Activated CD8-positive, alpha-beta T cell treated with anti-CD3 and anti-CD28 coated beads, Interleukin-2, amount 10 ng/mL, durations not matched to agents 7 days and 5 days (primary cell): ENCODE measurements at regions not wholly inside any gene's neighbourhood (a gene's known extent, or its start where the extent isn't known, plus 50 kb on each side); places are given as distances from the start of the nearest gene placed in this dataset.
"Not testable (repeated sequence)": the region's sequence is repeated elsewhere in the genome, so short reads cannot be mapped to it uniquely, and the experiment has no call there.

Experiments used
- ATAC-seq: fragments of 150-1000 bp; cut with Tn5 transposase; one replicate; pipeline ENCODE4 v1.10.0; 2021; ENCODE audit warnings: moderate library complexity
- CTCF ChIA-PET: fragments of 350-600 bp; sonication (Branson Sonifier 250); formaldehyde crosslinking; loops from one replicate; lab custom pipeline; 2021; ENCODE audit warnings: antibody characterized with exemption; lab: Charles Lee
- POLR2A ChIA-PET: fragments of 350-600 bp; sonication (Branson Sonifier 250); formaldehyde crosslinking; loops from one replicate; lab custom pipeline; 2021; ENCODE audit warnings: antibody characterized with exemption; lab: Charles Lee
- DNase-seq: peaks from one replicate; pipeline ENCODE4 v3.0.0-alpha.2; 2020
- H3K27ac Mint-ChIP-seq: one replicate; pipeline ENCODE4 v1.8.0; 2021; ENCODE audit warnings: mild to moderate bottlenecking, mixed read lengths
- H3K27me3 Mint-ChIP-seq: one replicate; pipeline ENCODE4 v1.8.0; 2021; ENCODE audit warnings: low read depth, mixed read lengths
- H3K36me3 Mint-ChIP-seq: one replicate; pipeline ENCODE4 v1.8.0; 2021; ENCODE audit warnings: low read depth, mixed read lengths
- H3K4me1 Mint-ChIP-seq: one replicate; pipeline ENCODE4 v1.8.0; 2021; ENCODE audit warnings: low read depth, mixed read lengths
- H3K4me3 Mint-ChIP-seq: one replicate; pipeline ENCODE4 v1.8.0; 2021; ENCODE audit warnings: mild to moderate bottlenecking, mixed read lengths
- H3K9me3 Mint-ChIP-seq: one replicate; pipeline ENCODE4 v1.8.0; 2022; ENCODE audit warnings: mixed read lengths; ENCODE audit not compliant: insufficient read depth

- ChIA-PET POLR2A (no interaction called here), CTCF (interaction anchor here (1.2 kb wide), 1 partner anchor 538 kb away, joined by 3 read pairs; no protein-coding TSS in a partner anchor)
- DNase-seq (no peak), ATAC-seq (no peak)
- Mint-ChIP-seq H3K27ac (no peak overlapping the region), H3K4me1 (no peaks in the 10 kb centered on the region), H3K9me3 (no peaks in the 10 kb centered on the region), H3K4me3 (no peak overlapping the region), H3K27me3 (no peaks in the 10 kb centered on the region), H3K36me3 (no peaks in the 10 kb centered on the region)
These were observed 537.6 kb downstream of the ARL4A start for GRCh38 chr7:13225068-13225467.

- no peak for ATAC-seq
- ChIA-PET POLR2A (no interaction called here), CTCF (no interaction called here)
These were observed 539.0 kb downstream of the ARL4A start for GRCh38 chr7:13226385-13226784.

GRCh38 chr7:13231216-13231615 is 543.8 kb downstream of the ARL4A start:
- DNase-seq (no peak), ATAC-seq (no peak)
- ChIA-PET CTCF (no interaction called here), POLR2A (no interaction called here)
- Mint-ChIP-seq H3K4me1 (no peaks in the 10 kb centered on the region), H3K36me3 (no peaks in the 10 kb centered on the region), H3K27ac (no peak overlapping the region), H3K27me3 (no peaks in the 10 kb centered on the region), H3K9me3 (no peaks in the 10 kb centered on the region), H3K4me3 (no peak overlapping the region)

More at GRCh38 chr7:13226385-13226784, 539.0 kb downstream of the ARL4A start:
- Mint-ChIP-seq H3K27me3 (no peaks in the 10 kb centered on the region), H3K36me3 (no peaks in the 10 kb centered on the region), H3K4me1 (no peaks in the 10 kb centered on the region), H3K9me3 (no peaks in the 10 kb centered on the region), H3K4me3 (no peak overlapping the region), H3K27ac (no peak overlapping the region)
- DNase-seq = no peak

- Mint-ChIP-seq H3K9me3 (no peaks in the 10 kb centered on the region), H3K4me3 (no peak overlapping the region), H3K4me1 (no peaks in the 10 kb centered on the region), H3K27ac (no peak overlapping the region), H3K27me3 (no peaks in the 10 kb centered on the region), H3K36me3 (no peaks in the 10 kb centered on the region)
- DNase-seq (no peak), ATAC-seq (no peak)
- CTCF ChIA-PET = no interaction called here
- POLR2A ChIA-PET = no interaction called here
These were observed 548.0 kb downstream of the ARL4A start for GRCh38 chr7:13235436-13235835.

GRCh38 chr7:13236026-13236425 is 548.6 kb downstream of the ARL4A start:
- no peaks in the 10 kb centered on the region for H3K9me3 Mint-ChIP-seq
- no peaks in the 10 kb centered on the region for H3K27me3 Mint-ChIP-seq
- H3K4me3 Mint-ChIP-seq = no peak overlapping the region
- ATAC-seq (no peak), DNase-seq (no peak)
- H3K36me3 Mint-ChIP-seq = no peaks in the 10 kb centered on the region
- ChIA-PET CTCF (no interaction called here), POLR2A (no interaction called here)
- no peak overlapping the region for H3K27ac Mint-ChIP-seq
- no peaks in the 10 kb centered on the region for H3K4me1 Mint-ChIP-seq

- no peaks in the 10 kb centered on the region for H3K36me3 Mint-ChIP-seq
- H3K4me3 Mint-ChIP-seq = no peak overlapping the region
- H3K27ac Mint-ChIP-seq = no peak overlapping the region
- H3K9me3 Mint-ChIP-seq = no peaks in the 10 kb centered on the region
- ChIA-PET CTCF (no interaction called here), POLR2A (no interaction called here)
- H3K4me1 Mint-ChIP-seq = no peaks in the 10 kb centered on the region
- ATAC-seq = no peak
- DNase-seq = no peak
- no peaks in the 10 kb centered on the region for H3K27me3 Mint-ChIP-seq
These were observed 552.9 kb downstream of the ARL4A start for GRCh38 chr7:13240349-13240748.

GRCh38 chr7:13241416-13241815 is 554.0 kb downstream of the ARL4A start:
- no peaks in the 10 kb centered on the region for H3K4me1 Mint-ChIP-seq
- H3K9me3 Mint-ChIP-seq = no peaks in the 10 kb centered on the region
- no peaks in the 10 kb centered on the region for H3K27me3 Mint-ChIP-seq
- CTCF ChIA-PET = no interaction called here
- POLR2A ChIA-PET = no interaction called here
- H3K4me3 Mint-ChIP-seq = no peak overlapping the region
- H3K36me3 Mint-ChIP-seq = no peaks in the 10 kb centered on the region
- DNase-seq (no peak), ATAC-seq (no peak)
- no peak overlapping the region for H3K27ac Mint-ChIP-seq

- ChIA-PET CTCF (no interaction called here), POLR2A (no interaction called here)
- ATAC-seq = no peak
- H3K4me3 Mint-ChIP-seq = no peak overlapping the region
- DNase-seq = no peak
- H3K4me1 Mint-ChIP-seq = no peaks in the 10 kb centered on the region
- no peaks in the 10 kb centered on the region for H3K36me3 Mint-ChIP-seq
- H3K9me3 Mint-ChIP-seq = no peaks in the 10 kb centered on the region
- H3K27ac Mint-ChIP-seq = no peak overlapping the region
- H3K27me3 Mint-ChIP-seq = no peaks in the 10 kb centered on the region
These were observed 570.2 kb downstream of the ARL4A start for GRCh38 chr7:13257661-13258060.

GRCh38 chr7:13258386-13258785 is 571.0 kb downstream of the ARL4A start:
- H3K27ac Mint-ChIP-seq = no peak overlapping the region
- H3K36me3 Mint-ChIP-seq = no peaks in the 10 kb centered on the region
- H3K9me3 Mint-ChIP-seq = no peaks in the 10 kb centered on the region
- no peaks in the 10 kb centered on the region for H3K27me3 Mint-ChIP-seq
- H3K4me3 Mint-ChIP-seq = no peak overlapping the region
- ChIA-PET CTCF (no interaction called here), POLR2A (no interaction called here)
- DNase-seq (no peak), ATAC-seq (no peak)
- H3K4me1 Mint-ChIP-seq = no peaks in the 10 kb centered on the region

GRCh38 chr7:13259930-13260329 is 572.5 kb downstream of the ARL4A start:
- Mint-ChIP-seq H3K4me3 (no peak overlapping the region), H3K9me3 (no peaks in the 10 kb centered on the region), H3K27ac (no peak overlapping the region), H3K4me1 (no peaks in the 10 kb centered on the region), H3K36me3 (no peaks in the 10 kb centered on the region), H3K27me3 (no peaks in the 10 kb centered on the region)
- POLR2A ChIA-PET = no interaction called here
- DNase-seq (no peak), ATAC-seq (no peak)
- CTCF ChIA-PET = no interaction called here

- ATAC-seq = no peak
- no peak for DNase-seq
These were observed 575.6 kb downstream of the ARL4A start for GRCh38 chr7:13262929-13263530.

GRCh38 chr7:13265271-13265670 is 577.8 kb downstream of the ARL4A start:
- no peaks in the 10 kb centered on the region for H3K27me3 Mint-ChIP-seq
- POLR2A ChIA-PET = no interaction called here
- CTCF ChIA-PET = no interaction called here
- DNase-seq (no peak), ATAC-seq (no peak)
- no peaks in the 10 kb centered on the region for H3K9me3 Mint-ChIP-seq
- H3K4me1 Mint-ChIP-seq = no peaks in the 10 kb centered on the region
- no peak overlapping the region for H3K27ac Mint-ChIP-seq
- H3K4me3 Mint-ChIP-seq = no peak overlapping the region
- H3K36me3 Mint-ChIP-seq = no peaks in the 10 kb centered on the region

More at GRCh38 chr7:13262929-13263530, 575.6 kb downstream of the ARL4A start:
- H3K4me3 Mint-ChIP-seq = no peak overlapping the region
- H3K27me3 Mint-ChIP-seq = no peaks in the 10 kb centered on the region
- POLR2A ChIA-PET = no interaction called here
- H3K36me3 Mint-ChIP-seq = no peaks in the 10 kb centered on the region
- no peaks in the 10 kb centered on the region for H3K4me1 Mint-ChIP-seq
- H3K27ac Mint-ChIP-seq = no peak overlapping the region
- CTCF ChIA-PET = interaction anchor here (0.6 to 1.6 kb wide), 5 partner anchors 20 to 738 kb away, joined by 3 to 4 read pairs (median 3); no protein-coding TSS in a partner anchor
- H3K9me3 Mint-ChIP-seq = no peaks in the 10 kb centered on the region

GRCh38 chr7:13274205-13274604 is 586.8 kb downstream of the ARL4A start:
- DNase-seq, POLR2A ChIA-PET, ATAC-seq, H3K4me1 Mint-ChIP-seq, CTCF ChIA-PET, H3K9me3 Mint-ChIP-seq, H3K27ac Mint-ChIP-seq, H3K36me3 Mint-ChIP-seq, H3K27me3 Mint-ChIP-seq, H3K4me3 Mint-ChIP-seq: not testable (repeated sequence)
